H1 (cell line): ENCODE measurements at regions not wholly inside any gene's neighbourhood (a gene's known extent, or its start where the extent isn't known, plus 50 kb on each side); places are given as distances from the start of the nearest gene placed in this dataset.

Experiments
- ATF3 ChIP-seq: IDR thresholded peaks from 2 replicates; pipeline ENCODE4 v1.6.1; 2011; ENCODE audit warnings: low read depth, mild to moderate bottlenecking, low read length; ENCODE audit not compliant: insufficient read depth
- EZH2 ChIP-seq: fragments of 200-600 bp; sonication (generic); IDR thresholded peaks from 2 replicates; pipeline ENCODE4 v1.7.1; 2012; ENCODE audit warnings: low read depth, mild to moderate bottlenecking, moderate library complexity, low read length, inconsistent platforms; ENCODE audit not compliant: severe bottlenecking
- JUN ChIP-seq: IDR thresholded peaks from 2 replicates; pipeline ENCODE4 v1.6.1; 2011; ENCODE audit warnings: low read depth, mild to moderate bottlenecking, improper control_type of control experiment, low read length
- SIX5 ChIP-seq: IDR thresholded peaks from 2 replicates; pipeline ENCODE4 v1.6.1; 2011; ENCODE audit warnings: mild to moderate bottlenecking, low read depth, low read length
- SP4 ChIP-seq: IDR thresholded peaks from 2 replicates; pipeline ENCODE4 v1.6.1; 2012; ENCODE audit warnings: low read length, inconsistent platforms
- SRF ChIP-seq: IDR thresholded peaks from 2 replicates; pipeline ENCODE4 v1.6.1; 2011; ENCODE audit warnings: mild to moderate bottlenecking, low read depth, low read length, moderate library complexity
- TAF1 ChIP-seq: IDR thresholded peaks from 2 replicates; pipeline ENCODE4 v1.6.1; 2011; ENCODE audit warnings: mild to moderate bottlenecking, low read depth, low read length
- YY1 ChIP-seq: IDR thresholded peaks from 2 replicates; pipeline ENCODE4 v1.6.1; 2011; ENCODE audit warnings: low read depth, mild to moderate bottlenecking, low read length
- ZNF274 ChIP-seq: IDR thresholded peaks from 2 replicates; pipeline ENCODE4 v1.7.0; 2012; ENCODE audit warnings: low read length, borderline replicate concordance; ENCODE audit errors: extremely low read depth
- TF ChIP-seq, protein P1 (sequence below): fragments of 300-600 bp; sonication (generic); IDR thresholded peaks from 2 replicates; pipeline ENCODE4 v1.7.1; 2012; ENCODE audit warnings: low read length, moderate library complexity, mild to moderate bottlenecking, inconsistent platforms; ENCODE audit not compliant: insufficient replicate concordance
- TF ChIP-seq, protein P2 (sequence below): IDR thresholded peaks from 2 replicates; pipeline ENCODE4 v1.6.1; 2012; ENCODE audit warnings: inconsistent platforms
- TF ChIP-seq, protein P3 (sequence below): IDR thresholded peaks from 2 replicates; pipeline ENCODE4 v1.6.1; 2012; ENCODE audit warnings: inconsistent platforms
- TF ChIP-seq, protein P4 (sequence below), 3 experiments: IDR thresholded peaks; 1 replicate in 2 of 3; 2 replicates in 1 of 3; pipeline versions ENCODE4 v1.5.1 to v1.6.1; 2011; ENCODE audit warnings: low read length in 3 of 3, mild to moderate bottlenecking in 3 of 3, inconsistent platforms in 2 of 3, low read depth in 1 of 3, moderate library complexity in 1 of 3; ENCODE audit not compliant: insufficient read depth in 1 of 3; ENCODE audit errors: control extremely low read depth in 1 of 3

- no peak for TF ChIP-seq EZH2
- TF ChIP-seq, protein P1, sequence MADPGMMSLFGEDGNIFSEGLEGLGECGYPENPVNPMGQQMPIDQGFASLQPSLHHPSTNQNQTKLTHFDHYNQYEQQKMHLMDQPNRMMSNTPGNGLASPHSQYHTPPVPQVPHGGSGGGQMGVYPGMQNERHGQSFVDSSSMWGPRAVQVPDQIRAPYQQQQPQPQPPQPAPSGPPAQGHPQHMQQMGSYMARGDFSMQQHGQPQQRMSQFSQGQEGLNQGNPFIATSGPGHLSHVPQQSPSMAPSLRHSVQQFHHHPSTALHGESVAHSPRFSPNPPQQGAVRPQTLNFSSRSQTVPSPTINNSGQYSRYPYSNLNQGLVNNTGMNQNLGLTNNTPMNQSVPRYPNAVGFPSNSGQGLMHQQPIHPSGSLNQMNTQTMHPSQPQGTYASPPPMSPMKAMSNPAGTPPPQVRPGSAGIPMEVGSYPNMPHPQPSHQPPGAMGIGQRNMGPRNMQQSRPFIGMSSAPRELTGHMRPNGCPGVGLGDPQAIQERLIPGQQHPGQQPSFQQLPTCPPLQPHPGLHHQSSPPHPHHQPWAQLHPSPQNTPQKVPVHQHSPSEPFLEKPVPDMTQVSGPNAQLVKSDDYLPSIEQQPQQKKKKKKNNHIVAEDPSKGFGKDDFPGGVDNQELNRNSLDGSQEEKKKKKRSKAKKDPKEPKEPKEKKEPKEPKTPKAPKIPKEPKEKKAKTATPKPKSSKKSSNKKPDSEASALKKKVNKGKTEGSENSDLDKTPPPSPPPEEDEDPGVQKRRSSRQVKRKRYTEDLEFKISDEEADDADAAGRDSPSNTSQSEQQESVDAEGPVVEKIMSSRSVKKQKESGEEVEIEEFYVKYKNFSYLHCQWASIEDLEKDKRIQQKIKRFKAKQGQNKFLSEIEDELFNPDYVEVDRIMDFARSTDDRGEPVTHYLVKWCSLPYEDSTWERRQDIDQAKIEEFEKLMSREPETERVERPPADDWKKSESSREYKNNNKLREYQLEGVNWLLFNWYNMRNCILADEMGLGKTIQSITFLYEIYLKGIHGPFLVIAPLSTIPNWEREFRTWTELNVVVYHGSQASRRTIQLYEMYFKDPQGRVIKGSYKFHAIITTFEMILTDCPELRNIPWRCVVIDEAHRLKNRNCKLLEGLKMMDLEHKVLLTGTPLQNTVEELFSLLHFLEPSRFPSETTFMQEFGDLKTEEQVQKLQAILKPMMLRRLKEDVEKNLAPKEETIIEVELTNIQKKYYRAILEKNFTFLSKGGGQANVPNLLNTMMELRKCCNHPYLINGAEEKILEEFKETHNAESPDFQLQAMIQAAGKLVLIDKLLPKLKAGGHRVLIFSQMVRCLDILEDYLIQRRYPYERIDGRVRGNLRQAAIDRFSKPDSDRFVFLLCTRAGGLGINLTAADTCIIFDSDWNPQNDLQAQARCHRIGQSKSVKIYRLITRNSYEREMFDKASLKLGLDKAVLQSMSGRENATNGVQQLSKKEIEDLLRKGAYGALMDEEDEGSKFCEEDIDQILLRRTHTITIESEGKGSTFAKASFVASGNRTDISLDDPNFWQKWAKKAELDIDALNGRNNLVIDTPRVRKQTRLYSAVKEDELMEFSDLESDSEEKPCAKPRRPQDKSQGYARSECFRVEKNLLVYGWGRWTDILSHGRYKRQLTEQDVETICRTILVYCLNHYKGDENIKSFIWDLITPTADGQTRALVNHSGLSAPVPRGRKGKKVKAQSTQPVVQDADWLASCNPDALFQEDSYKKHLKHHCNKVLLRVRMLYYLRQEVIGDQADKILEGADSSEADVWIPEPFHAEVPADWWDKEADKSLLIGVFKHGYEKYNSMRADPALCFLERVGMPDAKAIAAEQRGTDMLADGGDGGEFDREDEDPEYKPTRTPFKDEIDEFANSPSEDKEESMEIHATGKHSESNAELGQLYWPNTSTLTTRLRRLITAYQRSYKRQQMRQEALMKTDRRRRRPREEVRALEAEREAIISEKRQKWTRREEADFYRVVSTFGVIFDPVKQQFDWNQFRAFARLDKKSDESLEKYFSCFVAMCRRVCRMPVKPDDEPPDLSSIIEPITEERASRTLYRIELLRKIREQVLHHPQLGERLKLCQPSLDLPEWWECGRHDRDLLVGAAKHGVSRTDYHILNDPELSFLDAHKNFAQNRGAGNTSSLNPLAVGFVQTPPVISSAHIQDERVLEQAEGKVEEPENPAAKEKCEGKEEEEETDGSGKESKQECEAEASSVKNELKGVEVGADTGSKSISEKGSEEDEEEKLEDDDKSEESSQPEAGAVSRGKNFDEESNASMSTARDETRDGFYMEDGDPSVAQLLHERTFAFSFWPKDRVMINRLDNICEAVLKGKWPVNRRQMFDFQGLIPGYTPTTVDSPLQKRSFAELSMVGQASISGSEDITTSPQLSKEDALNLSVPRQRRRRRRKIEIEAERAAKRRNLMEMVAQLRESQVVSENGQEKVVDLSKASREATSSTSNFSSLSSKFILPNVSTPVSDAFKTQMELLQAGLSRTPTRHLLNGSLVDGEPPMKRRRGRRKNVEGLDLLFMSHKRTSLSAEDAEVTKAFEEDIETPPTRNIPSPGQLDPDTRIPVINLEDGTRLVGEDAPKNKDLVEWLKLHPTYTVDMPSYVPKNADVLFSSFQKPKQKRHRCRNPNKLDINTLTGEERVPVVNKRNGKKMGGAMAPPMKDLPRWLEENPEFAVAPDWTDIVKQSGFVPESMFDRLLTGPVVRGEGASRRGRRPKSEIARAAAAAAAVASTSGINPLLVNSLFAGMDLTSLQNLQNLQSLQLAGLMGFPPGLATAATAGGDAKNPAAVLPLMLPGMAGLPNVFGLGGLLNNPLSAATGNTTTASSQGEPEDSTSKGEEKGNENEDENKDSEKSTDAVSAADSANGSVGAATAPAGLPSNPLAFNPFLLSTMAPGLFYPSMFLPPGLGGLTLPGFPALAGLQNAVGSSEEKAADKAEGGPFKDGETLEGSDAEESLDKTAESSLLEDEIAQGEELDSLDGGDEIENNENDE: no peak
- no peak for TF ChIP-seq TAF1
- TF ChIP-seq, protein P2, sequence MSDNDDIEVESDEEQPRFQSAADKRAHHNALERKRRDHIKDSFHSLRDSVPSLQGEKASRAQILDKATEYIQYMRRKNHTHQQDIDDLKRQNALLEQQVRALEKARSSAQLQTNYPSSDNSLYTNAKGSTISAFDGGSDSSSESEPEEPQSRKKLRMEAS: no peak
- no peak for TF ChIP-seq ATF3
- no peak for TF ChIP-seq YY1
- TF ChIP-seq SP4: no peak
- TF ChIP-seq, protein P3, sequence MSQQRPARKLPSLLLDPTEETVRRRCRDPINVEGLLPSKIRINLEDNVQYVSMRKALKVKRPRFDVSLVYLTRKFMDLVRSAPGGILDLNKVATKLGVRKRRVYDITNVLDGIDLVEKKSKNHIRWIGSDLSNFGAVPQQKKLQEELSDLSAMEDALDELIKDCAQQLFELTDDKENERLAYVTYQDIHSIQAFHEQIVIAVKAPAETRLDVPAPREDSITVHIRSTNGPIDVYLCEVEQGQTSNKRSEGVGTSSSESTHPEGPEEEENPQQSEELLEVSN: no peak
- no peak for TF ChIP-seq ZNF274
- TF ChIP-seq JUN: no peak
- TF ChIP-seq SRF: no peak
- TF ChIP-seq, protein P4, sequence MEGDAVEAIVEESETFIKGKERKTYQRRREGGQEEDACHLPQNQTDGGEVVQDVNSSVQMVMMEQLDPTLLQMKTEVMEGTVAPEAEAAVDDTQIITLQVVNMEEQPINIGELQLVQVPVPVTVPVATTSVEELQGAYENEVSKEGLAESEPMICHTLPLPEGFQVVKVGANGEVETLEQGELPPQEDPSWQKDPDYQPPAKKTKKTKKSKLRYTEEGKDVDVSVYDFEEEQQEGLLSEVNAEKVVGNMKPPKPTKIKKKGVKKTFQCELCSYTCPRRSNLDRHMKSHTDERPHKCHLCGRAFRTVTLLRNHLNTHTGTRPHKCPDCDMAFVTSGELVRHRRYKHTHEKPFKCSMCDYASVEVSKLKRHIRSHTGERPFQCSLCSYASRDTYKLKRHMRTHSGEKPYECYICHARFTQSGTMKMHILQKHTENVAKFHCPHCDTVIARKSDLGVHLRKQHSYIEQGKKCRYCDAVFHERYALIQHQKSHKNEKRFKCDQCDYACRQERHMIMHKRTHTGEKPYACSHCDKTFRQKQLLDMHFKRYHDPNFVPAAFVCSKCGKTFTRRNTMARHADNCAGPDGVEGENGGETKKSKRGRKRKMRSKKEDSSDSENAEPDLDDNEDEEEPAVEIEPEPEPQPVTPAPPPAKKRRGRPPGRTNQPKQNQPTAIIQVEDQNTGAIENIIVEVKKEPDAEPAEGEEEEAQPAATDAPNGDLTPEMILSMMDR (IDR thresholded peaks at IDR 0.05; ENCODE audit: control extremely low read depth in 1 of 3, insufficient read depth in 1 of 3, low read depth in 1 of 3, low read length in 3 of 3): no peak
- no peak for TF ChIP-seq SIX5
Observed at GRCh38 chr6:51153109-51153508, 334.4 kb downstream of the TFAP2B start.
